Urinary bladder (tissue), 3 donors: ENCODE measurements at regions not wholly inside any gene's neighbourhood (a gene's known extent, or its start where the extent isn't known, plus 50 kb on each side); places are given as distances from the start of the nearest gene placed in this dataset.
"Not testable (repeated sequence)": the region's sequence is repeated elsewhere in the genome, so short reads cannot be mapped to it uniquely, and the experiment has no call there.

ENCODE experiments used
- DNase-seq: peaks from one replicate; pipeline ENCODE4 v3.0.0-alpha.2; 2015; ENCODE audit errors: extremely low spot score
- H3K27ac ChIP-seq: one replicate; pipeline ENCODE4 v1.5.1; 2013; ENCODE audit warnings: low read depth, mild to moderate bottlenecking, moderate library complexity
- H3K36me3 ChIP-seq: one replicate; pipeline ENCODE4 v1.6.1; 2013; ENCODE audit warnings: mild to moderate bottlenecking, moderate library complexity; ENCODE audit not compliant: insufficient read depth
- H3K4me1 ChIP-seq: one replicate; pipeline ENCODE4 v1.6.1; 2013; ENCODE audit warnings: mild to moderate bottlenecking, moderate library complexity; ENCODE audit not compliant: insufficient read depth
- H3K4me3 ChIP-seq: one replicate; pipeline ENCODE4 v1.5.1; 2013; ENCODE audit warnings: low read depth, low read length
- WGBS: extraction: QIAGEN DNeasy Blood & Tissue Kit; methylation state at CpG from one replicate; pipeline ENCODE4 v1.1.7; 2013; 5-methylcytosine and 5-hydroxymethylcytosine counted together
- donor health status: healthy with polysubstance abuse.
- donor health status: healthy.

DNA sequence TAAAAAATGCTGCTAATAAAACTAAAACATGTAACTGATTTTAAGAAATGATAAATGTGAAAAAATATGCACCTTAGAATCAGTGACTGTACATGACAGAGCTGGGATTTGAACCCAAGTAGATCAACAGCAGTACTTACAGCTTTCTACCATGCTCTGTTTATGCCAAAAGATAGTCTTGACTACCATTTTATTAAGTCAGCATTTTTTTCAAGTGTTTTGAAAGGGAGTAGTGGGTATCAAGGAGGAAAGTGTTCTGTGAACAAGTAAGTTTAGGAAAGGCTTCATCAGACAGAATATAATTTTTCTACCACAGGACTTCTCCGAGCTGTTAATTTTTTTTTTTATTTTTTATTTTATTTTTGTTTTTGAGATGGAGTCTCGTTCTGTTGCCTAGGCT lies 180.4 kb upstream of the GLRA1 start:
- no peak overlapping the region for H3K27ac ChIP-seq
- H3K36me3 ChIP-seq: no peaks in the 10 kb centered on the region
- no peaks in the 10 kb centered on the region for H3K4me1 ChIP-seq
- 83% methylated on average over 2 of the region's 2 CpGs for WGBS
- DNase-seq: no peak
- no peak overlapping the region for H3K4me3 ChIP-seq

DNA sequence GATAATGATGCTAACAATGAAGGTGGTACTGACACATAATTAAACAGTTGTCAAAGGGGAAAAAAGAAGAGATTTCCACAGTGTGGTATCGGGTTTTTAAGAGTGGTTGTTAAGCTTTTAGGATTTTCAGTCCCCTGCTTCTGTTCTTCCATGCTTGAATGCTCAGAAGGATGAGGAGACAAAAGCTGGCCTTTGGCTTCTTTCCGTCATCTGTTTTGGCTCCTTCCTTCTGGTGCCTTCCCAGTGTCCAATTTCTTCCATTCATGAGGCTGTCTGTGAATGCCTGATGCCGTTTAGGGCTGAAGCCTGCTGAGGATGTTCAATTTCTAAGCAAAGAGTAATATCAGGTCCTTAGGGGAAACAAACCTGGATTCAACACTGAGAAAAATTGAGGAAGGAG lies 179.6 kb upstream of the GLRA1 start:
- Histone ChIP-seq H3K4me1 (no peaks in the 10 kb centered on the region), H3K36me3 (no peaks in the 10 kb centered on the region), H3K27ac (no peak overlapping the region), H3K4me3 (no peak overlapping the region)
- WGBS: 35% methylated on average over 3 of the region's 3 CpGs
- DNase-seq: no peak

DNA sequence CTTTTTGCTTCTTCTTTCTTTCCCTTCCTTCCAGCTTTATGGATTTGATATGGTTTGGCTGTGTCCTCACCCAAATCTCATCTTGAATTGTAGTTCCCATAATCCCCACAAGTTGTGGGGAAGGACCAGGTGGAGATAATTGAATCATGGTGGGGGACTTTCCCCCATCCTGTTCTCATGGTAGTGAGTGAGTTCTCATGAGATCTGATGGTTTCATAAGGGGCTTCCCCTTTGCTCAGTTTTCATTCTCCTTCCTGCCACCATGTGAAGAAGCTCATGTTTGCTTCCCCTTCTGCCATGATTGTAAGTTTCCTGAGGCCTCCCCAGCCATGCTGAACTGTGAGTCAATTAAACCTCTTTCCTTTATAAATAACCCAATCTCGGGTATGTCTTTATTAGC lies 178.3 kb upstream of the GLRA1 start:
- H3K4me3 ChIP-seq, H3K27ac ChIP-seq, H3K36me3 ChIP-seq, H3K4me1 ChIP-seq, DNase-seq: not testable (repeated sequence)
- 40% methylated on average over 1 of the region's 1 CpG for WGBS

DNA sequence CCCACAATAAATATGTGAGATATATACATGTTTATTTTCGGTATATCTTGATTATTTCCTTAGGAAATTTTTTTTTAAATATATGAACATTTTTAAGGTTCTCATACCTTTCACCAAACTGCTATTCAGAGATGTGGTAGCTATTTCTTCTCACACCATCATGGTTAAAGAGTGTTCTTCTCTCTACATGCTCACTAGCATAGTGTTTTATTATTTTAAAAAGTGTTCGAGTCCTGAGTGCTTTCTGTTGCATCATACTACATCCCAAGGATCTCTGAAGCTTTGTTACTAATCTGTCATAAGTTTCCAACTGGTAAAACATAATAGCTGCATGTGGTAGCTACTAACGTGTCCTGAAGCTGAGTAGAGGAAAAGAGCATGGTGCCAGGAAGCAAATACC lies 177.4 kb upstream of the GLRA1 start:
- H3K36me3 ChIP-seq: no peaks in the 10 kb centered on the region
- no peak overlapping the region for H3K27ac ChIP-seq
- DNase-seq: no peak
- H3K4me3 ChIP-seq: no peak overlapping the region
- H3K4me1 ChIP-seq: no peaks in the 10 kb centered on the region
- WGBS: 88% methylated on average over 3 of the region's 3 CpGs

DNA sequence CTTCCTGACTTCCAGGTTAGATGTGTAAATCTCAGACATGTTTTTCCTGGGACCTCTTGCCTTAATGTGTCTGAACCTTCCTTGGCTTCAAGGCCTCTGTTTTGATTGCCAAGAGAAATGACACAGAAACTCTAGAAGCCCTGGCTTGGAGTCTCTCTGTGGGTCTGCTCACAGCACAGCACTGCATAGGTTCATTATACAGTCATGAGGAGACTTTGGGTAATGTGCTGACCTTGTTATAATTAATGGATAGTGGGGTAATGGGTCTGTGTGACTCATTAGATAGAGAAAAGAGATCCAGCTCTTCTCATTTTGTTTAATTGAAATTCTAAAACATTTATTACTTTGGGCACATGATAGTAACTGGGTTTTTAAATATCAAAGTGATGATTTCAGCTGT lies 175.8 kb upstream of the GLRA1 start:
- Histone ChIP-seq H3K27ac (no peak overlapping the region), H3K4me3 (no peak overlapping the region), H3K36me3 (no peaks in the 10 kb centered on the region), H3K4me1 (no peaks in the 10 kb centered on the region)
- DNase-seq: no peak

DNA sequence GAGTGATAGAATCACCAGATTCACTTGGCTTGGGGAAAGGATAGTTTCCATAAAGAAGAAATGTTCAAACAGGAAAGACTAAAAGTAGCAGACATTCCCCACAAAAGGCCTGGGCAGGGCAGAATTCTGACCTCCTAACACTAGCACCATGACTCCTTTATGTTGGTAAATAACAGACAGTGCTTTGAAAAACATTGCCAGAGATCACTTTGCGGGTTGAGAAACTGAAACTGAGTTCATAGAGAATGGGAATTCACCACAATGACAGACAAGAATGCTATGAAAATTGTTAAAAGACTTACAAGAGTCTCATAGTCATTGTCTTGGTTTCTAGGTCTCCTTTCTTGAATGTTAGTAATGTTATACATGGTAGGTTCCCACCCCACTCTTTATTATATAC lies 172.5 kb upstream of the GLRA1 start:
- Histone ChIP-seq H3K4me1 (no peaks in the 10 kb centered on the region), H3K4me3 (no peak overlapping the region), H3K27ac (no peak overlapping the region), H3K36me3 (no peaks in the 10 kb centered on the region)
- DNase-seq: no peak
- WGBS: 73% methylated on average over 1 of the region's 1 CpG

DNA sequence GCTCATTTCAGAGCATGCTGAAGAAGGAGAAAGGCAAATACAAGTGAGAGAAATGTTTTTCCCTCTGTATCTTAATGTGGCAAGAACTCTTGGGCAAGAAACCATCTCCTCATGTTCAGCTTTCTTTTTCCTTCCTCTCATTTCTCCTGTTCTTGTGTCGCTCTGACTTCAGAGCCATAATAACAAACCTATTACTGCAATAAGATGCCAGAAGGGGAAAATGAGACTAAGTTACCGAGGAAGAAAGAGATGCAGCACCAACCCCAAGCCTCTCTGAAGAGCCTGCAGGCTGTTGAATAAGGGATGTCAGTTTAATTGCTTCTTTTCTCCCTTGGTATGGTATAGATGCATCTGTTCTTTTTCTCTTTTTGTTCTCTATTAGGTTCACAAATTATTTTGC lies 170.1 kb upstream of the GLRA1 start:
- Histone ChIP-seq H3K4me1 (no peaks in the 10 kb centered on the region), H3K4me3 (no peak overlapping the region), H3K27ac (no peak overlapping the region), H3K36me3 (no peaks in the 10 kb centered on the region)
- no peak for DNase-seq
- 51% methylated on average over 2 of the region's 2 CpGs for WGBS

DNA sequence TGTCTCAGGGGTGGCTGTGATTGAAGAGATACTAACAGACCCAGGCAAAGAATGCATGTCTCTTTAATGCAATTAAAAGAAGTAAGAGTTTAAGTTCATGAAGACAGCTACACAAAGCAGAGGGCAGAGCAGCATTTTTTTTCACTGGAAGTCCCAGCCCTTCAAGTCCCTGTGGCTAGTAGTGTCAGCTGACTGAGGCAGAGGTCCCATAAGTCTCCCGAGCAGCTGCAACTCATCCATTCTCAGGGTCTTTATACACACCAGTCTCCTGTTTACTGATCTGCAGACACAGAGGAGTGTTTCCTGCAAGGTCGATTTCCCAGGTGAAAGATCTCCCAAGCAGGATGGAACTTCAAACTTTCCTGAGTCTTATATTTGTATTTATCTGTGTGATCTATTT lies 169.4 kb upstream of the GLRA1 start:
- no peak for DNase-seq
- WGBS: 28% methylated on average over 2 of the region's 2 CpGs
- Histone ChIP-seq H3K36me3 (no peaks in the 10 kb centered on the region), H3K4me3 (no peak overlapping the region), H3K4me1 (no peaks in the 10 kb centered on the region), H3K27ac (no peak overlapping the region)

DNA sequence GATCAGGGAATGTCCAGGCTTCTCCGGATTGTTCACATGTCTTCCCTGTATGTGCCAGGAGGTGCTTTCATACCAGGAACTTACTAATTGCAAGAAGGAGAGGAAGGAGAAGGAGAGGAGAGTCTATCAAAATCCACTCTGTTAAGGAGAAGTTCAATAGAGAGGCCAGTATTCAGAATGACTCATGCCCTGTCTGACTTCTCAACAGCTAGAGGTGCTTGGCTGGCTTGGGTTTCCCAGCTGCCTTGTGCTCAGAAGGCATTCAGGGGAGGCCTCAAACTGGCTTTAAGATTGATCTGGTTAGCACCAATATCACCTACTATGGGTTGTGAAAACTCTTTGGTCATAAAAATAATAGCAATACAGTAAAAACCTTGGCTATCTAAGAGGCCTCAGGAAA lies 167.9 kb upstream of the GLRA1 start:
- H3K4me1 ChIP-seq: no peaks in the 10 kb centered on the region
- no peak overlapping the region for H3K4me3 ChIP-seq
- no peak overlapping the region for H3K27ac ChIP-seq
- WGBS: 88% methylated on average over 1 of the region's 1 CpG
- DNase-seq: no peak
- H3K36me3 ChIP-seq: no peaks in the 10 kb centered on the region

DNA sequence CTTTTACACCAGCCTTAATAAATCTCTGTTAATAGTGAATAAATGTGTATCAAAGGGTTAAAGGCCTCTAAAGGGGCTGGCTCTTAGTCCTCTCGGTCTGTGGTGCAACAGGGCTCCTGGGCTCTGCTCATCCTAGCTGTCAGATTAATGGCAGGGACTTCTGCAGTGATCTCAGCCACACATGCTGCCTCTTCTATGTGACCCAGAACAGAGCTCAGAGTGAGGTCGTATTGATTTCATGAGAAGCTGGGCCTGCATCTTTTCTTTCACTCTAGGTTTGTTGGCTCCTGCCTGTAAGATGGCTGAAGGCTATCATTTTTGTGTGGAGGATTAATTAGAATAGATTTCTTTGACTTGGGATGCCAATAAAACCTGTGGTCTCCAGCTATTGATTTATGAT lies 165.0 kb upstream of the GLRA1 start:
- 48% methylated on average over 2 of the region's 2 CpGs for WGBS
- no peak overlapping the region for H3K4me3 ChIP-seq
- DNase-seq: no peak

DNA sequence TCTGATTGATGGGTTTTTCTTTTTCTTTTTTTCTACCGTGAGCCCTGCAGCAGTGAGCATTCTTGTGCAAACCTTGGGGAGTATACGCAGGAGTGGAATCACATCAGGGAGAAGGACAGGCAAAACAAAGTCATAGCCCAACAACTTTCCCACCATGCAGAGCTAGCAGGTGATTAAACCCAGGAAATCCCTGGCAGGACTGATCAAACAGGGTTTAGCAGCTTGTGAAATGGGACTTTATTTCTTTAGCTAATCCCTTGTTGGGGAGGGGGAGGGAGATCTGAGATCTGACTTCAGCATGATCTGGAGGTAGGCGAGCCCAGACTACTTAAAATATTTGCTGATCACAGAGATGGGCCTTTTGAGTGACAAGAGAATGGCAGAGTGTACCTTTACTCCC lies 162.0 kb upstream of the GLRA1 start:
- Histone ChIP-seq H3K4me3 (no peak overlapping the region), H3K36me3 (no peaks in the 10 kb centered on the region), H3K4me1 (no peaks in the 10 kb centered on the region), H3K27ac (no peak overlapping the region)
- 58% methylated on average over 3 of the region's 3 CpGs for WGBS
- DNase-seq: no peak

More for the DNA sequence above, 165.0 kb upstream of the GLRA1 start:
- no peaks in the 10 kb centered on the region for H3K36me3 ChIP-seq
- H3K4me1 ChIP-seq: no peaks in the 10 kb centered on the region
- H3K27ac ChIP-seq: no peak overlapping the region

DNA sequence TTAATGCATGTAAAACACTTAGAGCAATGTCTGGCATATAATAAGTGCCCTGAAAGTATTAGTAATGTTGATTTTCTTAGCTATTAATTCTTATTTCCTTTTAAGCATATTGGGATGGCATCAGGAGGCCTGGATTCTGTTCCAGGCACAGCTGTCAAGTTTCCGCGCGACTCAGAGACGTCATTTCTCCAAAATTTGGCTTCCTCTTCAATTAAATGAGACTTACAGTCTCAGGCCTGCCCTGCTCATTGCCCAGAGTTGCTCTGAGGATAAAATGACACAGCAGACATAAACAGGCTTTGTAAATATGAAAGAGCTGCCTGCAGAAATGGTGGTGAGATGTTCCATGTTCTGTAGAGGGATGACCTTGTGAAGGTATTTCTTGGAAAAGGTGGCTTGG lies 159.8 kb upstream of the GLRA1 start:
- H3K27ac ChIP-seq: no peak overlapping the region
- no peaks in the 10 kb centered on the region for H3K36me3 ChIP-seq
- WGBS: 67% methylated on average over 4 of the region's 4 CpGs
- no peak for DNase-seq
- H3K4me1 ChIP-seq: no peaks in the 10 kb centered on the region
- no peak overlapping the region for H3K4me3 ChIP-seq

DNA sequence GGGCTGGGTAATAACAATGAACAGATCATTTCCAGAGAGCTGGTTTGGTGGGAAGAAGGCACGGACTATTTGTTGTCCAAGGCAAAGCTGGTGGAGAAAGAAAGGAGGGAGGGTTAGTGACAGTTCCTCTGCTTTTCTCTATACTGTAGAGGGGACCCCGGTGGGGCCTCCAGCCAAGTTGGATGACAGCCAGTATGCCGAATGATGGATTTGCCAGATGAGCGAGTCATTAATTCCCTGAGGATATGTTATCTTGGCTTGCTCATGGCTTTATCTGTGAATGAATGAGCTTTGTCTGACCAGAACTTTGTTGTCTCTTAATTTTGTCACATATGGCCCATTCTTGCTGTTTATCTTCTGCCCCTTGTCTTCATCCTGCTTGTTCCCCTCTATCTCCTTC lies 158.6 kb upstream of the GLRA1 start:
- Histone ChIP-seq H3K4me3 (no peak overlapping the region), H3K4me1 (no peaks in the 10 kb centered on the region), H3K36me3 (no peaks in the 10 kb centered on the region), H3K27ac (no peak overlapping the region)
- WGBS: 36% methylated on average over 4 of the region's 4 CpGs
- no peak for DNase-seq

DNA sequence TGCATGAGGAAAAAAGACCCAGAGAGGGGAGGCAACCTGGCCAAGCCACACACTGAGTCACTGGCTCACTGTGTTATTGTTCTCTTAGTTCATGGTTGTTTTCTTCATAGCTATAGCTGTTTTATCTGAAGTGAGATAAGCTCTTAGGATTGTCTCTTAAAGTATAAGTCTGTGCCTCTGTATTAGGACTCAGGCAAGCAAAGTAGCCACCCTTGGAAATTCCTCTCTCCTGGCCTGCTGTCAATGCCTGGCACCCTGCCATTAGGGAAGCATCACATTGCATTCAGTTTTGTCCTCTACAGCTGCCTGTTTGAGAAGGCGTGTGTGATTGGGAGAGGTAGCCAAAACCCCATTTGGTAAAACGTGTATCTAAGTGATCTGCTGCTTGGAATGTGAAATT lies 147.4 kb upstream of the GLRA1 start:
- Histone ChIP-seq H3K4me3 (no peak overlapping the region), H3K4me1 (no peaks in the 10 kb centered on the region), H3K36me3 (no peaks in the 10 kb centered on the region), H3K27ac (no peak overlapping the region)
- DNase-seq: no peak
- WGBS: 18% methylated on average over 2 of the region's 2 CpGs

DNA sequence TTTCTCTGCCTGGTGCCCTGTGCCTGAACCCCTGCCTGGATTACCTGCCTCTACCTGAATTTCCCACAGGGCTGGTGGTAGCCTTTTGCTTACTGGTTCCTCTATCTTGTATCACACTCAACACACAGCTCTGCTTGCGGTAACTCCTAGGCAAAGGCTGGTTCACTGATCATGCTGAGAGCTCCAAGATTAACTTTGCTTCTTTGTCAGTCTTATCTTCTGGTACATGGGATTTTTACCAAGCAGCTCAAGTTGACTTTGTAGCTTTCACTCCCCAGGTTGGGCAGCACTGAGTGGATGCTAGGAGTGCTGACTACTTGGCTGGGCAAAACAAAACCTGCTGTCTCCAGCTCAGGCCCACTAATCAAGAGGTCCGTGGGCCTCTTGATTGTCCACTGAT lies 145.9 kb upstream of the GLRA1 start:
- WGBS: 94% methylated on average over 2 of the region's 2 CpGs
- no peak for DNase-seq
- H3K4me1 ChIP-seq: no peaks in the 10 kb centered on the region

More for the DNA sequence above, 145.9 kb upstream of the GLRA1 start:
- Histone ChIP-seq H3K36me3 (no peaks in the 10 kb centered on the region), H3K4me3 (no peak overlapping the region), H3K27ac (no peak overlapping the region)
